GM12872 (cell line): ENCODE measurements at regions not wholly inside any gene's neighbourhood (a gene's known extent, or its start where the extent isn't known, plus 50 kb on each side); places are given as distances from the start of the nearest gene placed in this dataset.

ENCODE experiments used
- CTCF ChIP-seq: IDR thresholded peaks from 3 replicates; pipeline ENCODE4 v1.5.1; 2011; ENCODE audit warnings: low read depth, mild to moderate bottlenecking, low read length, moderate library complexity; ENCODE audit not compliant: insufficient read depth

GRCh38 chr9:95777136-95777535 lies 98.4 kb upstream of the ERCC6L2 start:
- no peak for TF ChIP-seq CTCF

DNA sequence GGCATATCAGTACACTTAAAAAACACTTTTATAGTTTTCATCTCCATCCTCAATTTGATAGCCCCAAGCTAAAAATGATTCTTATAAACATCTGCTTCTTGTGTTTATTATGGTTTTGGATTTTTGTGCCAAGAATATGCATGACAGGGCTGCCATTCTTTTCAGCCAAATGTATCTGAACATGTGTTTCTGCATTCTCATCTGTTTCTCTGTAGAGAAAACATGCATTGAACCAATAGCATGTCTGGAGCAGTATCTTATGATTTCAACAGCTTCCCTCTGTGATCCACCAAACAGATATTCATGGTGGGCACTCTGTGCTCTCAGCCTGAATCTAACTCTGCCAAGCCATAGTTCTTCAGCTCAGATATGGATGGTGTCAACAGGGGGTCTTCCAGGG lies 99.3 kb upstream of the ERCC6L2 start:
- TF ChIP-seq CTCF, result no peak

- TF ChIP-seq CTCF, result no peak
These were observed 100.3 kb upstream of the ERCC6L2 start for GRCh38 chr9:95775191-95775590.

DNA sequence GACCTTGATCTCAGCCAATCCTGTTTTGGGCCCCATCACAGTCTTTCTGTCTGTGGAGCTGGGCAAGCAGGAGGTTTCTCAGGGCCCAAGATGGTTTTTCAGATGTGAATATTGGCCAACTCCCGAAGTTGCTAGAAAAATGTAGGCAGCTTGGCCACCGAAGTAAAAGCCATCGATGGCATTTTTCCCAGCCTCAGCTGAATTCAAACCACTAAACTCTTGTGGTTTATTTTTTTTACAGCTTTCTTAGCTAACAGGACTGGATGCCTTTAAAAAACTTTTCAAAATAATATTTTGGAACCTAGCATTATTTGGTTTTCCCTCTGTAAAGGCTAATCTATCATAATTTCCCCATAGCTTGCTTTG lies 102.5 kb upstream of the ERCC6L2 start:
- no peak for TF ChIP-seq CTCF

DNA sequence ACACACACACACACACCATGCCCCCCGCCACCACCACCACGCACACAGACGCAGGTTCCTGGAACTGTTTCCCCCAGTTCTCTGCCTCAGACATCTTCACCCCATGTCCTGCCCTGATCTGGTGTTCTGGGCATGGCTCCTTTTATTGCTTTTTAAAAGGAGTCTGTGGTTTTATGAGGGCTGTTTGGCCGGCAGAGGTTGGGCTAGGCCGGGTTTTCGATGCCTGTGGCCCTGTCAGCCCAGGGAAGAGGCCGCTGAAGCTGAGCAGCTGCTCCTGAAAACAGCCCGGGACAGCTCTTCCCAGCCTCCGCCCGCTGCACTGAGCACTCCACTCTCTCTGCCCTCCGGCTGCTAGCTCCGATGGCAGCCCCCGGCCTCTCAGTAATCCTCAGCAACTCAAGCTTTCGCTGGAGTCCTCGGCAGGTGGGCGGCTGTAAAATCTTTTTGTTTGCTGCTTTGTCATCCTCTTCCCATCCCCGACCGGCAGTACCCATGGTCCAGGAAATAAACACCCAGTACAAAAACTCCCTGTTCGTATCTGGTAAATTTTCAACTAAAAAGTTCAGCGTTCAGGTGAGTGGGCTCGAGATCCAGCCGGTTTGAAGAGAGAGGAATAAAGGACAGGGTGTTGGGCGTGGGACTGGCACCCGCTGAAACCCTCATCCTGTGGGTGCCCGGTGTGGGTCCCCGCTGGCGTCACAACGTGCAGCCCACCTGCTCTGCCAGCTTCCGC lies 103.0 kb upstream of the ERCC6L2 start:
- no peak for TF ChIP-seq CTCF

DNA sequence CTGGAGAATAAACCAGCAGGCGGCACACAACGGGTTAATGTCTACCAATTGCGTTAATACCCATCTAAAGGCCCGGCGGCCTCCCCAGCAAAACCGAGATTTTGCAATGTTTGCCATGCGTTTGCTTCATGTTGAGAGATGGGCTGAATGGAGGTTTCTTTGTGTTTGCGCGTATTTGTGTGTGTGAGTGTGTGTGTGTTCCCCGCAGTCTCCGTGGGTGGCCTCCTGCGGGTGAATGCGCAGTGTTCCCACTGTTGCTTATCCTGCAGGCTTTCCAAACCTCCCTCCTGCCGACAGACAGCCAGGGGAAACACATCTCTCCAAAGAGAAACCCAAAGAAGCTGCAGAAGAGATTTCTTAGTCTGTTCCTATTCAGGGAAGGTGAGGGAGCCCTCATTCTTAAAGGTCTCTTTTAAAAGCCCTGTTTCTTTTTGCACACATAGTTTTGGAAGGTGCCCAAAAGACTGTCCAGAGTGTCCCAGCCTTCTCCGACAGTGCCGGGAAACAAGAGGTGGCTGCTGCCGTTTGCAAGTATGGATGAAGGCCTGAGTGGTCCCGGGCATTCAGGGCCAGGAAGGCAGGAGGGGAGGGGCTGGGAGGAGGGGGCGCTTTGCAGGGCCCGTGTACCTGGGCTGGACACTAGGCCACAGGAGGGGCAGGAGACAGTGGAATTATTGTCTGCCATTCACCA lies 103.8 kb upstream of the ERCC6L2 start:
- no peak for TF ChIP-seq CTCF

GRCh38 chr9:95770653-95771131 lies 104.8 kb upstream of the ERCC6L2 start:
- no peak for TF ChIP-seq CTCF
